Heart right ventricle (tissue), 16 donors: ENCODE measurements at regions not wholly inside any gene's neighbourhood (a gene's known extent, or its start where the extent isn't known, plus 50 kb on each side); places are given as distances from the start of the nearest gene placed in this dataset.
A peak's percentile ranks its signal among the peaks of the same experiment; 100 is the strongest.

Source experiments
- ATAC-seq, 8 donors: fragments of 200-7000 bp; cut with Tn5 transposase; one replicate each; pipeline ENCODE4 v1.9.1; 2020; ENCODE audit warnings: mild to moderate bottlenecking in 8 of 8, moderate library complexity in 8 of 8, moderate number of reproducible peaks in 1 of 8
- DNase-seq, 2 donors: peaks; one replicate each; pipeline ENCODE4 v3.0.0-alpha.2; 2020
- H3K27ac ChIP-seq, 10 donors: fragments of 200-600 bp; sonication (generic) in 2 of 10; one replicate each; pipeline versions ENCODE4 v1.5.0 to v1.8.0; 2020 to 2022; ENCODE audit warnings: mild to moderate bottlenecking in 3 of 10
- H3K27me3 ChIP-seq, 7 donors: fragments of 200-600 bp; one replicate each; pipeline ENCODE4 v1.8.0; 2021 to 2022; ENCODE audit warnings: mild to moderate bottlenecking in 2 of 7
- H3K36me3 ChIP-seq, 9 donors: fragments of 200-600 bp; sonication (generic) in 1 of 9; one replicate each; pipeline versions ENCODE4 v1.5.0 to v1.8.0; 2020 to 2022; ENCODE audit warnings: mild to moderate bottlenecking in 2 of 9
- H3K4me1 ChIP-seq, 9 donors: fragments of 200-600 bp; sonication (generic) in 1 of 9; one replicate each; pipeline versions ENCODE4 v1.5.0 to v1.8.0; 2020 to 2022; ENCODE audit warnings: mild to moderate bottlenecking in 4 of 9
- H3K4me3 ChIP-seq, 10 donors: fragments of 200-600 bp; sonication (generic) in 2 of 10; one replicate each; pipeline versions ENCODE4 v1.5.0 to v1.8.0; 2020 to 2022; ENCODE audit warnings: mild to moderate bottlenecking in 7 of 10, moderate library complexity in 2 of 10
- H3K9me3 ChIP-seq, 11 donors: fragments of 200-600 bp in 10 of 11; sonication (generic) in 2 of 11; one replicate each; pipeline versions ENCODE4 v1.5.0 to v1.8.0; 2013 to 2022; ENCODE audit warnings: mild to moderate bottlenecking in 2 of 11, control low read depth in 1 of 11, moderate library complexity in 1 of 11
- WGBS, 2 donors: extraction: QIAGEN DNeasy Blood & Tissue Kit; methylation state at CpG; one replicate each; pipeline ENCODE4 v1.1.7; 2013; ENCODE audit warnings: inconsistent platforms in 1 of 2; 5-methylcytosine and 5-hydroxymethylcytosine counted together
- intact Hi-C, 10 donors: fragments of 100-400 bp; cut with DNase I; formaldehyde crosslinking; loops; one replicate each; pipeline versions ENCODE4 v1.11.1 to v1.14.2; 2022
- TF ChIP-seq, protein P1 (sequence below), 9 donors: fragments of 200-600 bp; sonication (generic) in 2 of 9; IDR thresholded peaks; one replicate each; pipeline versions ENCODE4 v1.5.0 to v1.8.0; 2021 to 2022; ENCODE audit warnings: antibody characterized with exemption in 9 of 9, mild to moderate bottlenecking in 5 of 9, moderate library complexity in 1 of 9
- donor health status: Arrhythmogenic right ventricular cardiomyopathy.
- donor health status: ischemic (EF 13 %, LVEDD 7.1; RV severe dilation, severe dysfunction).
- donor health status: healthy with polysubstance abuse.
- donor health status: DM: no; HTN: yes; CAD: no.
- donor health status: DM: no; HTN: no; CAD: no.
- donor health status: ischemic (EF 25% LVEDD 6.9; RV normal size, moderate dysfunction).
- donor health status: ischemic (EF 25% LVEDD 5.7; RV mildly dilated, moderate dysfunction).
- donor health status: healthy.
- donor health status: DM: yes; HTN: yes; CAD: no.
- donor health status: Ischemic cardiomyopathy.
- donor health status: ischemic (EF 35%, LVEDD 5.7; RV mildly dilated, moderate dysfunction).
- donor health status: nonischemic (EF 11% LVEDD 7.7; RV severe dilation, severe dysfunction).
- donor health status: DM: yes; HTN: yes; CAD: no.
- donor health status: PGD.
- donor health status: ischemic (EF 29% LVEDD 5.4; RV normal size, mild dysfunction).
- donor health status: nonischemic (EF 23%, LVEDD 6.1; RV moderate dilation, normal function).

DNA sequence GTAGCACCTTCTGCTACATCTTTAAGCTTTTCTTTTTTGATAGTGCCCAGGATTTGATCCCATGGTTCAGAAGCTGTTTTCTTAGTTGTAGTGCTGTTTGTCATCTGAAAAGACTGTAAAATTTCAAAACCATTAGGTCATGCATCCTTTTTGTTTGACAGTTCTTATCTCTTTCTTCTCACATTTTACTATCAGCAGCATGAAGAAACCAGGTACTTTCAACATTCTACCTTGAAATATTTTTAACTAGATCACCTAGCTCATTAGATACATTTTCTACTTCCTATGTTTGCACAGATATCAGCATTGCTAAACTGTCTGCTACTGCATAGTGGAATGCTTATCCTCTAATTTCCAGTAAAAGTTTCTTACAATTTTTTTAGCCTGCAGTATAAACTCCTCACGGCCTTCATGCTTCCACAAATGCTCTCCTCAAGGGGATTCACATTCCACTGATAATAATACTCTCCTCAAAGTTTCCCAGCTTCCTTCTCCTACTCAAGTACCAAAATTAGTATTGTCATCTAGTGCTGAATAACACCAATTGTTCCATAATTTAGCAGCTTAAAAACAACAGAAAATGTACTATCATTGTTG lies 243.9 kb upstream of the ZRANB2 start:
- Histone ChIP-seq H3K27ac (no peak overlapping the region), H3K9me3 (peaks cover 0 to 42% (median 5%) of the 10 kb centered on the region in 11 donors), H3K4me1 (no peaks in the 10 kb centered on the region), H3K4me3 (no peak overlapping the region), H3K36me3 (no peaks in the 10 kb centered on the region), H3K27me3 (no peaks in the 10 kb centered on the region)
- 3 to 8% methylated on average over 1 of the region's 1 CpG for WGBS, 2 donors
- ATAC-seq = peak in 4 of 8 donors; percentile 21 to 49 (median 42)
- no peak for DNase-seq
- intact Hi-C loops = no loop called here
- TF ChIP-seq, protein P1, sequence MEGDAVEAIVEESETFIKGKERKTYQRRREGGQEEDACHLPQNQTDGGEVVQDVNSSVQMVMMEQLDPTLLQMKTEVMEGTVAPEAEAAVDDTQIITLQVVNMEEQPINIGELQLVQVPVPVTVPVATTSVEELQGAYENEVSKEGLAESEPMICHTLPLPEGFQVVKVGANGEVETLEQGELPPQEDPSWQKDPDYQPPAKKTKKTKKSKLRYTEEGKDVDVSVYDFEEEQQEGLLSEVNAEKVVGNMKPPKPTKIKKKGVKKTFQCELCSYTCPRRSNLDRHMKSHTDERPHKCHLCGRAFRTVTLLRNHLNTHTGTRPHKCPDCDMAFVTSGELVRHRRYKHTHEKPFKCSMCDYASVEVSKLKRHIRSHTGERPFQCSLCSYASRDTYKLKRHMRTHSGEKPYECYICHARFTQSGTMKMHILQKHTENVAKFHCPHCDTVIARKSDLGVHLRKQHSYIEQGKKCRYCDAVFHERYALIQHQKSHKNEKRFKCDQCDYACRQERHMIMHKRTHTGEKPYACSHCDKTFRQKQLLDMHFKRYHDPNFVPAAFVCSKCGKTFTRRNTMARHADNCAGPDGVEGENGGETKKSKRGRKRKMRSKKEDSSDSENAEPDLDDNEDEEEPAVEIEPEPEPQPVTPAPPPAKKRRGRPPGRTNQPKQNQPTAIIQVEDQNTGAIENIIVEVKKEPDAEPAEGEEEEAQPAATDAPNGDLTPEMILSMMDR (IDR thresholded peaks at IDR 0.05) = no peak

DNA sequence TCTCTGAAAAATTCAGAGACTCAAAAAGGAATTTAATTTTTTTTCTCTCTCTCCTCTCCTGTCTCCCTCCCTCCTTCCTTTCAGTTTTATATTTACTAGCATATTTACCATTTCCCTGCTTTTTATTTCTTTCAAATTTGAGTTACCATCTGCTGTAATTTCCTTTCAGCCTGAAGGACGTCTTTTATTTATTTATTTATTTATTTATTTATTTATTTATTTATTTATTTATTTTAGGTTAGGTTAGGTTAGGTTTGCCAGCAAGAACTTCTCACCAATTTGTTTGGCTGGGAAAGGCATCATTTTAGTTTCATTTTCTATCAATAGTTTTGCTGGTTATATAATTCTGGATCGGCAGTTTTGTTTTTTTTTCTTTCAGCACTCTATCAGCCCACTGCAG lies 231.7 kb upstream of the ZRANB2 start:
- WGBS, 2 donors = 46 to 52% methylated on average over 2 of the region's 2 CpGs
- DNase-seq (no peak), ATAC-seq (no peak)
- H3K27me3 ChIP-seq = no peaks in the 10 kb centered on the region
- TF ChIP-seq, protein P1 (IDR thresholded peaks at IDR 0.05) = no peak
- H3K4me3 ChIP-seq = peak overlapping the region in 1 of 10 donors; percentile 10
- no peaks in the 10 kb centered on the region for H3K4me1 ChIP-seq
- H3K36me3 ChIP-seq = no peaks in the 10 kb centered on the region
- intact Hi-C loops = no loop called here
- peaks cover 0 to 28% (median 0%) of the 10 kb centered on the region in 11 donors for H3K9me3 ChIP-seq
- no peak overlapping the region for H3K27ac ChIP-seq

DNA sequence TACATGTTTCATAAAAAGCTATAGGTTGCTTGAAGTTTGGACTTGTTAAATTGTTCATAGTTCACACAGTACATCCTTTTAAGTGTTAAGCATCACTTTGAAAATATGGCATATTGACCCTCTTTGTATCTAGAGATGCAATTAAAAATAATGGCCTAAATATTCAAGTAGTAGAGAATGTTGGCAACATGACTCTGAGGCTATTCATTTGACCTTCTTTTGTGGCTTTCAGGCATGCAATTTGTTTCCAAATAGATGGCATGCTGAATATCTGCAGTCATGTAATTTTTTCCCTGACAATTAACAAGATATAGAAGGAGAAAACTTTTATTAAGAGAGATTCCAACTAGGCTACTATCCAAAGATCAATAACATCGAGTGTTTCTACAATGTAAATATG lies 230.5 kb upstream of the ZRANB2 start:
- no peak for ATAC-seq
- H3K36me3 ChIP-seq = no peaks in the 10 kb centered on the region
- no peaks in the 10 kb centered on the region for H3K4me1 ChIP-seq
- TF ChIP-seq, protein P1 (IDR thresholded peaks at IDR 0.05) = no peak
- H3K4me3 ChIP-seq = no peak overlapping the region
- WGBS, 2 donors = 47 to 57% methylated on average over 1 of the region's 1 CpG
- peaks cover 0 to 28% (median 0%) of the 10 kb centered on the region in 11 donors for H3K9me3 ChIP-seq
- H3K27me3 ChIP-seq = no peaks in the 10 kb centered on the region
- intact Hi-C loops = no loop called here
- H3K27ac ChIP-seq = no peak overlapping the region
- no peak for DNase-seq

DNA sequence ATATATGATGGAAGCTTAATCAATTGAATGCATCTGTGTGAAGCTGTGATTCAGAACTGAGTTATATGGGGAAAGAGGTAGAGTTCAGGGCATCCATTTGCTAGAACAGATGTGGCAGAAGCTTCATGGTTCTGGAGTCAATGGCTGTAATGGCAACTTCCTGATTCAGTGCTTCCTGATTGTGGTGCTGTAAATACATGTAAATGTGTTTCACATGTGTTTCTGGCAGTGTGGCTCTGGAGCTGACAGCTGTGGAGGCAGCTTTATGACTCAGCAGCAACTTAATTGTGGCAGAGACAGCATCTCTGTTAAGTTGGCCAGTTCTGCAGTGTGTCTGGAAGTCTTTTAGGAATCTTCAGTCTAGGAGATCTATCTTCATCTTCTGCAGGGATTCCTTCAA lies 226.6 kb upstream of the ZRANB2 start:
- Histone ChIP-seq H3K4me3 (no peak overlapping the region), H3K36me3 (no peaks in the 10 kb centered on the region), H3K27ac (no peak overlapping the region), H3K27me3 (no peaks in the 10 kb centered on the region), H3K9me3 (no peaks in the 10 kb centered on the region), H3K4me1 (no peaks in the 10 kb centered on the region)
- ATAC-seq (no peak), DNase-seq (no peak)
- intact Hi-C loops = no loop called here
- TF ChIP-seq, protein P1 (IDR thresholded peaks at IDR 0.05) = no peak
